PC-3 (cell line): ENCODE measurements at regions not wholly inside any gene's neighbourhood (a gene's known extent, or its start where the extent isn't known, plus 50 kb on each side); places are given as distances from the start of the nearest gene placed in this dataset.

ENCODE experiments used
- EZH2 ChIP-seq: fragments of 300-600 bp; sonication (generic); IDR thresholded peaks from one replicate; pipeline ENCODE4 v1.6.1; 2017; ENCODE audit warnings: antibody characterized with exemption, mild to moderate bottlenecking, low read length; ENCODE audit not compliant: unreplicated experiment
- TF ChIP-seq, protein P1 (sequence below): fragments of 300-600 bp; sonication (generic); conservative IDR thresholded peaks from 2 replicates; pipeline ENCODE4 v1.5.1; 2017; ENCODE audit warnings: antibody characterized with exemption, low read depth, mild to moderate bottlenecking, low read length

- TF ChIP-seq, protein P1, sequence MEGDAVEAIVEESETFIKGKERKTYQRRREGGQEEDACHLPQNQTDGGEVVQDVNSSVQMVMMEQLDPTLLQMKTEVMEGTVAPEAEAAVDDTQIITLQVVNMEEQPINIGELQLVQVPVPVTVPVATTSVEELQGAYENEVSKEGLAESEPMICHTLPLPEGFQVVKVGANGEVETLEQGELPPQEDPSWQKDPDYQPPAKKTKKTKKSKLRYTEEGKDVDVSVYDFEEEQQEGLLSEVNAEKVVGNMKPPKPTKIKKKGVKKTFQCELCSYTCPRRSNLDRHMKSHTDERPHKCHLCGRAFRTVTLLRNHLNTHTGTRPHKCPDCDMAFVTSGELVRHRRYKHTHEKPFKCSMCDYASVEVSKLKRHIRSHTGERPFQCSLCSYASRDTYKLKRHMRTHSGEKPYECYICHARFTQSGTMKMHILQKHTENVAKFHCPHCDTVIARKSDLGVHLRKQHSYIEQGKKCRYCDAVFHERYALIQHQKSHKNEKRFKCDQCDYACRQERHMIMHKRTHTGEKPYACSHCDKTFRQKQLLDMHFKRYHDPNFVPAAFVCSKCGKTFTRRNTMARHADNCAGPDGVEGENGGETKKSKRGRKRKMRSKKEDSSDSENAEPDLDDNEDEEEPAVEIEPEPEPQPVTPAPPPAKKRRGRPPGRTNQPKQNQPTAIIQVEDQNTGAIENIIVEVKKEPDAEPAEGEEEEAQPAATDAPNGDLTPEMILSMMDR: no peak
- no peak for TF ChIP-seq EZH2
Observed at GRCh38 chr13:74452881-74453280, 318.7 kb upstream of the KLF12 start.
